Large intestine (tissue), 3 donors: ENCODE measurements at regions not wholly inside any gene's neighbourhood (a gene's known extent, or its start where the extent isn't known, plus 50 kb on each side); places are given as distances from the start of the nearest gene placed in this dataset.
"Not testable (repeated sequence)": the region's sequence is repeated elsewhere in the genome, so short reads cannot be mapped to it uniquely, and the experiment has no call there.

Experiments used
- DNase-seq, 2 donors: peaks; one replicate each; pipeline versions ENCODE4 v3.0.0 to v3.0.0-alpha.2; 2013
- H3K27ac ChIP-seq: one replicate; pipeline ENCODE4 v1.5.1; 2013; ENCODE audit warnings: low read length
- H3K27me3 ChIP-seq: 2 replicates; pipeline ENCODE4 v1.6.1; 2013; ENCODE audit warnings: low read length; ENCODE audit not compliant: control insufficient read depth, insufficient read depth
- H3K36me3 ChIP-seq: 2 replicates; pipeline ENCODE4 v1.6.1; 2013; ENCODE audit warnings: low read length; ENCODE audit not compliant: control insufficient read depth, insufficient read depth
- H3K4me1 ChIP-seq: one replicate; pipeline ENCODE4 v1.6.1; 2013; ENCODE audit warnings: low read length; ENCODE audit not compliant: control insufficient read depth, insufficient read depth
- H3K4me3 ChIP-seq: one replicate; pipeline ENCODE4 v1.5.1; 2013; ENCODE audit warnings: low read length
- H3K9me3 ChIP-seq: one replicate; pipeline ENCODE4 v1.6.1; 2013; ENCODE audit warnings: mild to moderate bottlenecking, low read depth, low read length, moderate library complexity; ENCODE audit not compliant: control insufficient read depth
- WGBS: methylation state at CpG from one replicate; pipeline ENCODE4 v1.1.5; 2013; ENCODE audit warnings: low lambda C conversion rate; ENCODE audit not compliant: insufficient coverage; 5-methylcytosine and 5-hydroxymethylcytosine counted together

GRCh38 chr1:195866091-195866780 lies 742.0 kb downstream of the KCNT2 start:
- H3K4me1 ChIP-seq, result no peaks in the 10 kb centered on the region
- no peaks in the 10 kb centered on the region for H3K36me3 ChIP-seq
- no peaks in the 10 kb centered on the region for H3K27me3 ChIP-seq
- H3K4me3 ChIP-seq, result no peak overlapping the region
- 82% methylated on average over 4 of the region's 6 CpGs for WGBS
- no peaks in the 10 kb centered on the region for H3K9me3 ChIP-seq
- H3K27ac ChIP-seq, result no peak overlapping the region
- DNase-seq, result no peak

GRCh38 chr1:195851804-195852203 lies 756.4 kb downstream of the KCNT2 start:
- Histone ChIP-seq H3K27ac (no peak overlapping the region), H3K36me3 (no peaks in the 10 kb centered on the region), H3K4me1 (no peaks in the 10 kb centered on the region), H3K9me3 (no peaks in the 10 kb centered on the region), H3K4me3 (no peak overlapping the region), H3K27me3 (no peaks in the 10 kb centered on the region)
- DNase-seq, result no peak
- 100% methylated on average over 1 of the region's 2 CpGs for WGBS

- WGBS, result 100% methylated on average over 1 of the region's 5 CpGs
- DNase-seq, result no peak
Observed at GRCh38 chr1:195851016-195851601, 757.1 kb downstream of the KCNT2 start.

GRCh38 chr1:195849180-195849579 lies 759.1 kb downstream of the KCNT2 start:
- Histone ChIP-seq H3K36me3 (no peaks in the 10 kb centered on the region), H3K27ac (no peak overlapping the region), H3K9me3 (no peaks in the 10 kb centered on the region), H3K27me3 (no peaks in the 10 kb centered on the region), H3K4me3 (no peak overlapping the region), H3K4me1 (no peaks in the 10 kb centered on the region)
- no peak for DNase-seq
- WGBS, result no CpG with 5 or more reads among the region's 1 CpG

More at GRCh38 chr1:195851016-195851601, 757.1 kb downstream of the KCNT2 start:
- no peak overlapping the region for H3K4me3 ChIP-seq
- no peaks in the 10 kb centered on the region for H3K9me3 ChIP-seq
- no peaks in the 10 kb centered on the region for H3K4me1 ChIP-seq
- H3K27me3 ChIP-seq, result no peaks in the 10 kb centered on the region
- H3K27ac ChIP-seq, result no peak overlapping the region
- H3K36me3 ChIP-seq, result no peaks in the 10 kb centered on the region

GRCh38 chr1:195847957-195848875 lies 760.0 kb downstream of the KCNT2 start:
- not testable (repeated sequence) for H3K36me3 ChIP-seq, H3K27me3 ChIP-seq, DNase-seq, H3K27ac ChIP-seq, H3K9me3 ChIP-seq, H3K4me3 ChIP-seq, H3K4me1 ChIP-seq
- 39% methylated on average over 2 of the region's 19 CpGs for WGBS

- no peaks in the 10 kb centered on the region for H3K4me1 ChIP-seq
- WGBS, result 83% methylated on average over 1 of the region's 4 CpGs
- no peak overlapping the region for H3K27ac ChIP-seq
- no peaks in the 10 kb centered on the region for H3K9me3 ChIP-seq
- H3K4me3 ChIP-seq, result no peak overlapping the region
- no peak for DNase-seq
- no peaks in the 10 kb centered on the region for H3K36me3 ChIP-seq
- H3K27me3 ChIP-seq, result no peaks in the 10 kb centered on the region
Observed at GRCh38 chr1:195831789-195832188, 776.5 kb downstream of the KCNT2 start.

- no peaks in the 10 kb centered on the region for H3K9me3 ChIP-seq
- H3K27ac ChIP-seq, result no peak overlapping the region
- no peaks in the 10 kb centered on the region for H3K27me3 ChIP-seq
- no peak for DNase-seq
- H3K4me1 ChIP-seq, result no peaks in the 10 kb centered on the region
- no peaks in the 10 kb centered on the region for H3K36me3 ChIP-seq
- no peak overlapping the region for H3K4me3 ChIP-seq
Observed at GRCh38 chr1:195828325-195828724, 779.9 kb downstream of the KCNT2 start.

- H3K27ac ChIP-seq, result no peak overlapping the region
- no peaks in the 10 kb centered on the region for H3K4me1 ChIP-seq
- WGBS, result no CpG with 5 or more reads among the region's 3 CpGs
- no peaks in the 10 kb centered on the region for H3K36me3 ChIP-seq
- H3K9me3 ChIP-seq, result no peaks in the 10 kb centered on the region
- H3K27me3 ChIP-seq, result no peaks in the 10 kb centered on the region
- H3K4me3 ChIP-seq, result no peak overlapping the region
- DNase-seq, result no peak
Observed at GRCh38 chr1:195820925-195821324, 787.3 kb downstream of the KCNT2 start.

- H3K27ac ChIP-seq, result no peak overlapping the region
- WGBS, result 82% methylated on average over 1 of the region's 2 CpGs
- no peak overlapping the region for H3K4me3 ChIP-seq
- H3K4me1 ChIP-seq, result no peaks in the 10 kb centered on the region
- no peaks in the 10 kb centered on the region for H3K36me3 ChIP-seq
- no peak for DNase-seq
- H3K9me3 ChIP-seq, result no peaks in the 10 kb centered on the region
- no peaks in the 10 kb centered on the region for H3K27me3 ChIP-seq
Observed at GRCh38 chr1:195806060-195806459, 802.2 kb downstream of the KCNT2 start.

- Histone ChIP-seq H3K4me3 (no peak overlapping the region), H3K36me3 (no peaks in the 10 kb centered on the region), H3K27me3 (no peaks in the 10 kb centered on the region), H3K4me1 (no peaks in the 10 kb centered on the region), H3K27ac (no peak overlapping the region), H3K9me3 (no peaks in the 10 kb centered on the region)
- no peak for DNase-seq
Observed at GRCh38 chr1:195804547-195804946, 803.7 kb downstream of the KCNT2 start.
